IgD-negative memory B cell (primary cell): ENCODE measurements at regions not wholly inside any gene's neighbourhood (a gene's known extent, or its start where the extent isn't known, plus 50 kb on each side); places are given as distances from the start of the nearest gene placed in this dataset.

Experiments used
- H3K27ac Mint-ChIP-seq, 3 donors: one replicate each; pipeline ENCODE4 v1.8.0; 2020 to 2022; ENCODE audit warnings: mild to moderate bottlenecking in 3 of 3, mixed read lengths in 3 of 3, moderate library complexity in 1 of 3
- H3K27me3 Mint-ChIP-seq: one replicate; pipeline ENCODE4 v1.8.0; 2021; ENCODE audit warnings: mixed read lengths
- H3K36me3 Mint-ChIP-seq: one replicate; pipeline ENCODE4 v1.8.0; 2020; ENCODE audit warnings: mild to moderate bottlenecking, mixed read lengths
- H3K4me1 Mint-ChIP-seq, 3 donors: one replicate each; pipeline ENCODE4 v1.8.0; 2020 to 2022; ENCODE audit warnings: mixed read lengths in 3 of 3, mild to moderate bottlenecking in 1 of 3
- H3K4me3 Mint-ChIP-seq, 4 donors: one replicate each; pipeline ENCODE4 v1.8.0; 2020 to 2022; ENCODE audit warnings: mild to moderate bottlenecking in 4 of 4, mixed read lengths in 4 of 4, moderate library complexity in 3 of 4
- H3K9me3 Mint-ChIP-seq, 3 donors: one replicate each; pipeline ENCODE4 v1.8.0; 2020 to 2021; ENCODE audit warnings: mixed read lengths in 3 of 3, mild to moderate bottlenecking in 1 of 3

- Mint-ChIP-seq H3K9me3 (no peaks in the 10 kb centered on the region), H3K4me1 (no peaks in the 10 kb centered on the region), H3K36me3 (no peaks in the 10 kb centered on the region), H3K27ac (no peak overlapping the region), H3K4me3 (no peak overlapping the region), H3K27me3 (peaks cover 3% of the 10 kb centered on the region)
Observed at GRCh38 chr7:12152196-12152918, 58.7 kb upstream of the TMEM106B start.

DNA sequence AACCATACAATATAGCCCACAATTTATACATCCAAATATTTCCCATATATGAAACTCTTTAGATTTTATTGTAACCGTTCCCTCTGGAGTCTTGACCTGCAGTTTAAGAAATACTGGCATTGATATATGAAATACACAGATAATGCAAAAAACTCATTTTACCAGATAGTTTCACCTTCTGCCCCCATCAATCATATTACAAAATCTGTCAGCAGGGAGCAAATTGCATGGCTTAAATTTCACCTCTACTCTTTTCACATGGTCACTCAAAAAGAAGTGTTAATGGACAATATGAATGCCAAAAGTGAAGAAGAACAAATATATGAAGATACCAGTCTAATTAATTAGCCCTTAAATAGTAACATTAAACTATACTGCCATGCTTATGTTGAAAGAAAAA lies 57.0 kb upstream of the TMEM106B start:
- H3K9me3 Mint-ChIP-seq = no peaks in the 10 kb centered on the region
- H3K4me1 Mint-ChIP-seq = no peaks in the 10 kb centered on the region
- H3K4me3 Mint-ChIP-seq = no peak overlapping the region
- H3K36me3 Mint-ChIP-seq = no peaks in the 10 kb centered on the region
- H3K27ac Mint-ChIP-seq = no peak overlapping the region
- H3K27me3 Mint-ChIP-seq = peaks cover 3% of the 10 kb centered on the region

GRCh38 chr7:12157517-12157916 lies 53.6 kb upstream of the TMEM106B start:
- Mint-ChIP-seq H3K9me3 (no peaks in the 10 kb centered on the region), H3K27ac (no peak overlapping the region), H3K27me3 (peaks cover 2% of the 10 kb centered on the region), H3K4me3 (no peak overlapping the region), H3K4me1 (no peaks in the 10 kb centered on the region), H3K36me3 (no peaks in the 10 kb centered on the region)

GRCh38 chr7:12158334-12159060 lies 52.6 kb upstream of the TMEM106B start:
- Mint-ChIP-seq H3K4me1 (no peaks in the 10 kb centered on the region), H3K36me3 (no peaks in the 10 kb centered on the region), H3K27ac (no peak overlapping the region), H3K27me3 (peaks cover 1% of the 10 kb centered on the region), H3K4me3 (no peak overlapping the region), H3K9me3 (peaks cover 0 to 1% (median 0%) of the 10 kb centered on the region in 3 donors)

DNA sequence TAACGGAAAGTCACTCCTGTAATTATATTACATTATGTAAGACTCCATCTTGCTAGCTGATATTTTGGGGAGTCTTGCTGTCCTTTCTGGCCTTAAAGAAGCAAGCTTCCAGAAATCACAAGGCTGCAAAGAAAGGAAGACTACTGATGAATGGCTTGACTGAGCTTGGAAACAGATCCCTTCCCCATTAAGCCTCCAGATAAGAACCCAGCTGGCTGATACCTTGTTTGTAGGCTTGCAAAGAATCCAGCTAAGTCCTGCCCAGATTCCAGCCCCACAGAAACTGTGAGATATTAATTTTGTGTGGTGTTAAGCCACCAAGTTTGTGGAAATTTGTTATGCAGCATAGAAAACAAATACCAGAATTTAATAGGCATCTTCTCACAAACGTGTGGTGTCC lies 49.9 kb upstream of the TMEM106B start:
- no peak overlapping the region for H3K4me3 Mint-ChIP-seq
- H3K27me3 Mint-ChIP-seq = no peaks in the 10 kb centered on the region
- H3K36me3 Mint-ChIP-seq = no peaks in the 10 kb centered on the region
- peaks cover 0 to 1% (median under 1%) of the 10 kb centered on the region in 3 donors for H3K9me3 Mint-ChIP-seq
- no peak overlapping the region for H3K27ac Mint-ChIP-seq
- H3K4me1 Mint-ChIP-seq = no peaks in the 10 kb centered on the region
